UCSD-AML1 (cell line): ENCODE measurements at regions not wholly inside any gene's neighbourhood (a gene's known extent, or its start where the extent isn't known, plus 50 kb on each side); places are given as distances from the start of the nearest gene placed in this dataset.

Experiments
- DNase-seq: peaks from one replicate; lab custom pipeline; 2025; ENCODE audit not compliant: unreplicated experiment; lab: John Stamatoyannopoulos, UW

- DNase-seq = no peak
Measured at GRCh38 chr16:54813778-54814177, 116.9 kb upstream of the IRX5 start.

- DNase-seq = no peak
Measured at GRCh38 chr16:54812229-54812628, 118.4 kb upstream of the IRX5 start.

- DNase-seq = no peak
Measured at GRCh38 chr16:54808890-54809289, 121.8 kb upstream of the IRX5 start.

GRCh38 chr16:54806881-54807360 lies 123.7 kb upstream of the IRX5 start:
- DNase-seq = no peak

- DNase-seq = no peak
Measured at GRCh38 chr16:54806378-54806777, 124.3 kb upstream of the IRX5 start.

GRCh38 chr16:54805648-54806047 lies 125.0 kb upstream of the IRX5 start:
- no peak for DNase-seq

- no peak for DNase-seq
Measured at GRCh38 chr16:54801057-54801844, 129.4 kb upstream of the IRX5 start.

- DNase-seq = no peak
Measured at GRCh38 chr16:54798267-54798666, 132.4 kb upstream of the IRX5 start.

GRCh38 chr16:54796211-54796610 lies 134.5 kb upstream of the IRX5 start:
- no peak for DNase-seq

GRCh38 chr16:54792811-54793210 lies 137.9 kb upstream of the IRX5 start:
- DNase-seq = no peak

- no peak for DNase-seq
Measured at GRCh38 chr16:54787045-54787444, 143.6 kb upstream of the IRX5 start.

- no peak for DNase-seq
Measured at GRCh38 chr16:54783980-54784379, 146.7 kb upstream of the IRX5 start.

- DNase-seq = no peak
Measured at GRCh38 chr16:54783226-54783625, 147.4 kb upstream of the IRX5 start.

GRCh38 chr16:54780266-54780665 lies 150.4 kb upstream of the IRX5 start:
- no peak for DNase-seq

GRCh38 chr16:54779549-54779948 lies 151.1 kb upstream of the IRX5 start:
- no peak for DNase-seq

GRCh38 chr16:54774768-54775167 lies 155.9 kb upstream of the IRX5 start:
- no peak for DNase-seq

GRCh38 chr16:54772400-54772799 lies 158.3 kb upstream of the IRX5 start:
- DNase-seq = no peak

- DNase-seq = no peak
Measured at GRCh38 chr16:54766355-54766754, 164.3 kb upstream of the IRX5 start.

- no peak for DNase-seq
Measured at GRCh38 chr16:54750249-54750648, 180.4 kb upstream of the IRX5 start.

GRCh38 chr16:54748611-54749190 lies 182.0 kb upstream of the IRX5 start:
- no peak for DNase-seq

- no peak for DNase-seq
Measured at GRCh38 chr16:54746596-54746995, 184.1 kb upstream of the IRX5 start.

- DNase-seq = no peak
Measured at GRCh38 chr16:54744998-54745397, 185.7 kb upstream of the IRX5 start.

GRCh38 chr16:54742436-54742835 lies 188.2 kb upstream of the IRX5 start:
- no peak for DNase-seq
